Glutamatergic neuron (in vitro differentiated cells): ENCODE measurements at regions not wholly inside any gene's neighbourhood (a gene's known extent, or its start where the extent isn't known, plus 50 kb on each side); places are given as distances from the start of the nearest gene placed in this dataset.
"Not testable (repeated sequence)": the region's sequence is repeated elsewhere in the genome, so short reads cannot be mapped to it uniquely, and the experiment has no call there.

Experiments
- DNase-seq: peaks from one replicate; pipeline ENCODE4 v3.0.0; 2022
- H3K27ac Mint-ChIP-seq: one replicate; pipeline ENCODE4 v1.8.0; 2020; ENCODE audit warnings: mild to moderate bottlenecking, mixed read lengths, inconsistent platforms; ENCODE audit not compliant: unreplicated experiment
- H3K27me3 Mint-ChIP-seq: one replicate; pipeline ENCODE4 v1.8.0; 2020; ENCODE audit warnings: mild to moderate bottlenecking, moderate library complexity, mixed read lengths, inconsistent platforms; ENCODE audit not compliant: unreplicated experiment
- H3K36me3 Mint-ChIP-seq: one replicate; pipeline ENCODE4 v1.8.0; 2020; ENCODE audit warnings: mild to moderate bottlenecking, mixed read lengths, inconsistent platforms; ENCODE audit not compliant: unreplicated experiment
- H3K4me1 Mint-ChIP-seq: one replicate; pipeline ENCODE4 v1.8.0; 2020; ENCODE audit warnings: mild to moderate bottlenecking, low read depth, mixed read lengths, inconsistent platforms; ENCODE audit not compliant: unreplicated experiment
- H3K4me3 Mint-ChIP-seq: one replicate; pipeline ENCODE4 v1.8.0; 2020; ENCODE audit warnings: mild to moderate bottlenecking, mixed read lengths, inconsistent platforms; ENCODE audit not compliant: unreplicated experiment
- H3K9me3 Mint-ChIP-seq: one replicate; pipeline ENCODE4 v1.8.0; 2020; ENCODE audit warnings: mild to moderate bottlenecking, moderate library complexity, mixed read lengths, inconsistent platforms; ENCODE audit not compliant: unreplicated experiment
- TF ChIP-seq, protein P1 (sequence below): fragments of 200-600 bp; sonication (generic); IDR thresholded peaks from one replicate; pipeline ENCODE4 v1.5.0; 2021; ENCODE audit not compliant: partially characterized antibody, unreplicated experiment

DNA sequence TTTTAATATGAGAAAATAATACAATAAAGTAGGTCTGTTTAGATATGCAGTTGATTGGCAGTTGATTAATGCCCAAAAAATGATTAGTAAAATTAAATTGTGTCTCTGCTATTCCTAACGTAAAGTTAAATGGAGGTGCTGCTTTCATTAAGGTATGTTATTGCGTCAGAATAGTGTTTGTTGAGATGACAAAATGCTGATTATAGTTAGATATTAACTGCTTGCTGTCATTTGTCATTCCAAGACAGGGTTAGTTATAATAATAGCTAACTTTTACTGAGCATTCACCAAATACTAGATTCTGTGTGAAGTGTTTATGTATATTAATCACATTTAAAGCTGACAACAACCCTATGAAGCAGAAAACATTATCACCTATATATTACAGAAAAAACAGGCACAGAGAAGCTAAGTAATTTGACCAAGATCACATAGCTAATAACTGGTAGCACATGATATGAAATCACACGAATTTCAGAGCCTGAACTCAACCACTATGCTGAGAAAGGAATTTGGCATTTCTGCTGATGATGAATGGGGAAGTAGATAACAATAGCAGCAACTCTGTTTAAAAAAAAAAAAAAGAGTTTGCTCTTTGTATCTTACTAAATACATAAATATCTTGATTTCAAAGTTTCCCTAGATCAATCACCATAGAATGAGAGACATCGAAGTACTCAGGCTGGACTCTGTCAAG, 59.7 kb upstream of the WDR44 start:
- DNase-seq, result no peak
- Mint-ChIP-seq H3K4me3 (no peak overlapping the region), H3K9me3 (no peaks in the 10 kb centered on the region), H3K36me3 (no peaks in the 10 kb centered on the region), H3K4me1 (no peaks in the 10 kb centered on the region), H3K27ac (no peak overlapping the region), H3K27me3 (no peaks in the 10 kb centered on the region)
- TF ChIP-seq, protein P1, sequence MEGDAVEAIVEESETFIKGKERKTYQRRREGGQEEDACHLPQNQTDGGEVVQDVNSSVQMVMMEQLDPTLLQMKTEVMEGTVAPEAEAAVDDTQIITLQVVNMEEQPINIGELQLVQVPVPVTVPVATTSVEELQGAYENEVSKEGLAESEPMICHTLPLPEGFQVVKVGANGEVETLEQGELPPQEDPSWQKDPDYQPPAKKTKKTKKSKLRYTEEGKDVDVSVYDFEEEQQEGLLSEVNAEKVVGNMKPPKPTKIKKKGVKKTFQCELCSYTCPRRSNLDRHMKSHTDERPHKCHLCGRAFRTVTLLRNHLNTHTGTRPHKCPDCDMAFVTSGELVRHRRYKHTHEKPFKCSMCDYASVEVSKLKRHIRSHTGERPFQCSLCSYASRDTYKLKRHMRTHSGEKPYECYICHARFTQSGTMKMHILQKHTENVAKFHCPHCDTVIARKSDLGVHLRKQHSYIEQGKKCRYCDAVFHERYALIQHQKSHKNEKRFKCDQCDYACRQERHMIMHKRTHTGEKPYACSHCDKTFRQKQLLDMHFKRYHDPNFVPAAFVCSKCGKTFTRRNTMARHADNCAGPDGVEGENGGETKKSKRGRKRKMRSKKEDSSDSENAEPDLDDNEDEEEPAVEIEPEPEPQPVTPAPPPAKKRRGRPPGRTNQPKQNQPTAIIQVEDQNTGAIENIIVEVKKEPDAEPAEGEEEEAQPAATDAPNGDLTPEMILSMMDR, result no peak

DNA sequence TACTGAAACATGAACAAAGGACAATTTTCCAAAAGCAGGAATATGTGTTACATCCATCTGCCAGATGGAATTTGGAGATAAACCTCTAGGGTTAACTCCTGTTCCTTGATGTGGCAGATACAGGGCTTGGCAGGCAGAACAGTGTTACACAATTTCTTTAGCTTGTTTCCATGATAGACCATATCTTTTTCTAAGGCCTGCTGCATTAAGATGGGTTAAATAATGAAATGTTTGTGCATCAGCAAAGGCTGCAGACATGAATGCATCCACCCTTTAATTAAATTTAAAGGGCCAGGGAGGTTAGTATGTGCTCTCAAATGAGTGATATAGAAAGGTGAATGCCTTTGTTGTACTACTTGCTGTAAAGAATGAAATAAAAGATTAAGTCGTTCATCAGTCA, 50.1 kb upstream of the WDR44 start:
- H3K9me3 Mint-ChIP-seq, H3K27me3 Mint-ChIP-seq, DNase-seq, H3K4me1 Mint-ChIP-seq, H3K4me3 Mint-ChIP-seq, H3K27ac Mint-ChIP-seq, H3K36me3 Mint-ChIP-seq: not testable (repeated sequence)
